Epithelial cell of proximal tubule (primary cell): ENCODE measurements at regions not wholly inside any gene's neighbourhood (a gene's known extent, or its start where the extent isn't known, plus 50 kb on each side); places are given as distances from the start of the nearest gene placed in this dataset.

Source experiments
- DNase-seq: peaks from one replicate; pipeline ENCODE4 v3.0.0-alpha.2; 2011; ENCODE audit warnings: low read depth
- H3K4me3 ChIP-seq: 2 replicates; pipeline ENCODE4 v1.5.1; 2011; ENCODE audit warnings: low read depth, mild to moderate bottlenecking, low read length
- TF ChIP-seq, protein P1 (sequence below): conservative IDR thresholded peaks from 2 replicates; pipeline ENCODE4 v1.5.1; 2012; ENCODE audit warnings: low read depth, mild to moderate bottlenecking, low read length

DNA sequence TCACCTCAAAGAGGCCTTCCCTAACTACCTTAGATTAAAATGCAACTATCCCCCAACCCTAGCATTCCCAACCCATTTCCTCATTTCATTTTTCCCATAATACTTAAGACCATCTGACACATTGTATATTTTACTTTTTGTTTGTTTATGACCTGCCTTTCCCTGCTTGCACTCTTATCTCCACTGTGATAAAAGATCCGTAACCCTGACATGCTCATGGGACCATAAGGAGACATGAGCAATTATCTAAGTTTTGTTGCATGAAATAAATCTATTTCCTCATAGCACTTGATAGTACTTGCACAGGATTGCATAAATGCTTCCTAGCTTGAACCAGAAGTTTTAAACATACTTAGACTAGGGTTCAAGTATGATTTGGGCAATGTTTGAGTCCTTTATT is 323.7 kb downstream of the NPR3 start:
- H3K4me3 ChIP-seq: no peak overlapping the region
- DNase-seq: no peak
- TF ChIP-seq, protein P1, sequence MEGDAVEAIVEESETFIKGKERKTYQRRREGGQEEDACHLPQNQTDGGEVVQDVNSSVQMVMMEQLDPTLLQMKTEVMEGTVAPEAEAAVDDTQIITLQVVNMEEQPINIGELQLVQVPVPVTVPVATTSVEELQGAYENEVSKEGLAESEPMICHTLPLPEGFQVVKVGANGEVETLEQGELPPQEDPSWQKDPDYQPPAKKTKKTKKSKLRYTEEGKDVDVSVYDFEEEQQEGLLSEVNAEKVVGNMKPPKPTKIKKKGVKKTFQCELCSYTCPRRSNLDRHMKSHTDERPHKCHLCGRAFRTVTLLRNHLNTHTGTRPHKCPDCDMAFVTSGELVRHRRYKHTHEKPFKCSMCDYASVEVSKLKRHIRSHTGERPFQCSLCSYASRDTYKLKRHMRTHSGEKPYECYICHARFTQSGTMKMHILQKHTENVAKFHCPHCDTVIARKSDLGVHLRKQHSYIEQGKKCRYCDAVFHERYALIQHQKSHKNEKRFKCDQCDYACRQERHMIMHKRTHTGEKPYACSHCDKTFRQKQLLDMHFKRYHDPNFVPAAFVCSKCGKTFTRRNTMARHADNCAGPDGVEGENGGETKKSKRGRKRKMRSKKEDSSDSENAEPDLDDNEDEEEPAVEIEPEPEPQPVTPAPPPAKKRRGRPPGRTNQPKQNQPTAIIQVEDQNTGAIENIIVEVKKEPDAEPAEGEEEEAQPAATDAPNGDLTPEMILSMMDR: no peak

DNA sequence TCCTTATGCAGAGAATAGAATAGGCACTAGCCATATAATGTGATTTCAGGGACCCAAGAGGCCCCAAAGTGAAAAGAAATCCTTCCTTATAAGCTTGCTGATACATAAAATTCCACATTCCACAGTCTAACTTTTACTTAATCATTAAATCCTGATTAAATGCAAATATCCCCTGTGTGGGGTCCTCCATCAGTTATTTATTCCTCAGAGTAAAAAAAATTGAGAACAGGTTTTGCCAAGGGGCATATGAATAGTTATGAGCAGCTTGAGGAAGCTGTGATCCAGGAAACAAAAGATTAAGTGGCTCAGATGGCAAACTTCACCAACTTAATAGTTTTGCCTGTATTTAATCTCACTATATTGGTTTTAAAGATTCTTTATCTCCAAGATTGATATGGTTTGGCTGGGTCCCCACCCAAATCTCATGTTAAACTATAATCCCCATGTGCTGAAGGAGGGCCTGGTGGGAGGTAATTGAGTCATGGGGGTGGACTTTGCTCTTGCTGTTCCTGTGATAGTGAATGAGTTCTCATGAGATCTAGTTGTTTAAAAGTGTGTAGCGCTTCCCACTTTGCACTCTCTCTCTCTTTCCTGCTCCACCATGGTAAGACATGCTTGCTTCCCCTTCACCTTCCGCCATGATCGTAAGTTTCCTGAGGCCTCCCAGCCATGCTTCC is 324.9 kb downstream of the NPR3 start:
- TF ChIP-seq, protein P1: no peak
- no peak for DNase-seq

DNA sequence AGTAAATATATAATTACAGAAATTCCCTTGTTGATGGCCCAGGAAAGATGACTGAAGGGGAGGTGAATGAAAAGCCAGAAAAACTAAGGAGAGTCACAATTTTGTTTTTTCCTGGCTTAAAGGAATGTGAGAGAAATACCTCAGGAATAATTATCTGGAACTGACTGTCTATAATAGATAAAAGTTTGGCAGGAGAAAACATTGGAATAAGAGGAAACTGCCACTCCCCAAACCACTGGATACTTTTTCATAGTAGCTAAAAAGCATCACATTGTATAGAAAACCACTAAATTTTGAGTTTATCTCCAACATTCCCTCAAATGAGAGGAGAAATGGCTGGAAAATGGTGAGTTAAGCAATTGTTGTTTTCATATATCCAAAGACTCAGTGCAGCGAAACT is 326.0 kb downstream of the NPR3 start:
- no peak overlapping the region for H3K4me3 ChIP-seq
- no peak for DNase-seq
- TF ChIP-seq, protein P1: no peak

More for the DNA sequence above, 324.9 kb downstream of the NPR3 start:
- no peak overlapping the region for H3K4me3 ChIP-seq

DNA sequence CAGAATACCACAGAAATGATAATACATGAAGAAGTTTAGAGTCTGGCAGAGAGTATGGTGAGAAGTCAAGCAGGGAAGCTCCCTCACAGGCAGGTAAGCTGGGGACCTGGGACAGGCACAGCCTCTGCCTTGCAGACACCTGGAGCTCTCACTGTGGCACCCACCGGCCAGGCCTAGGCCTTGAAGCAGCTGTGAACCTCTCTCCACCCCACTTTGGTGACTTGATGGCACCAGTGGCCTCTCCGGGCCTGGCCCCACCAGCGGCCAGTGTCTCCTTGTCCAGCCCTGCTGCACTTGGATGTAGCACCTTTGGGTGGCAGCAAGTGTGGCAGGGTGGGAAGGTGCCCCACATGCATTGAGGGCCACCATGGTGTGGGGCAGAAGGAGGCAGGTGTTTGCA is 330.5 kb downstream of the NPR3 start:
- TF ChIP-seq, protein P1: no peak
- no peak overlapping the region for H3K4me3 ChIP-seq
- DNase-seq: no peak

DNA sequence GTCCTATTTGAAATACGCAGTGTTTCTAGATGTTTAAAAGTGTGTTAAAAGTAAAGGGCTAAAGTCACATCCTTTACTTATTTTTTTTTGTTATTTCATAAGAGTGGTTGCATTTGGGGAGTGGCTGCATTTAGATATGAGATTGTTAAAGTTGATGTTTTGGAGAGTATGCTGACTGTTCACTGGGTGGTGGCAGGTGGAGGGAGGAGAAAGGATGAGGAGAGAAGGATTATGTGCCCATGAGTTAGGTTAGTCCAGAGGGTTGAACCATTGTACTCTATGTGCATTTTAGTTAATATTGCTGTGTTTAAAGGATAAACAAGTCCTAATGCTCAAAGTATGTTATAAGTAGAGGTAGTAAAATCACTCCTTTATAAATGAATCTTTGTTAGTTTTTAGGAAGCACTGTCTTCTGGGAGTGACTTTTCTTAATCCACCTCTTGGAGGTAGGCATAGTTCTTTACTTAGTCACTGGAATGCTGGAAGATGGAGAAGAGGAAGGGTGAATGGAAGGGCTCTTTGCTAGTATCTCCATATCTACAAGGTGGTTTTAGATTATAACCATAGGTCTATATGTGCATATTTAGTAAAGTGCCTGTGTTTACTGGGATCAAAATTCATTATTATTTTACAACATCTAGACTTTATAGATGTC is 332.3 kb downstream of the NPR3 start:
- TF ChIP-seq, protein P1: no peak
- H3K4me3 ChIP-seq: no peak overlapping the region
- DNase-seq: no peak

DNA sequence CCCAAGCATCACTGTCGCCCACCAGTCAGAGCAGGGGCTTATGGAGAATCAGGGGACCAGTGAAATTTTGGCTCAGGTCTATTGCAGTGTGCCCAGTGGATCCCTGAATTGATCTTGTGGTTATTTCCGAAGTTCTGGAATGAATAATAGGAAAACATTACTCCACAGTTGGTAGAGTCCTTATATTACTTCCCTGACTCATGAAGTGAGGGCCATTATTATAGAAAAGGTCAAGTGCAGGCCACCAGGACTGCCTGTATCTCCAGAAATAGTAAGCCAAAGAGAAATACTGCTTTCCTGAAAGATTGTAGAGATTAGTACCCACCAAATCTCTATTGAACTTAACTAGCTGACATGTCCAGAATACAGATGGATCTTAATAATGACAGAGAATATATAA is 335.0 kb downstream of the NPR3 start:
- DNase-seq: no peak
- TF ChIP-seq, protein P1: no peak
- no peak overlapping the region for H3K4me3 ChIP-seq

DNA sequence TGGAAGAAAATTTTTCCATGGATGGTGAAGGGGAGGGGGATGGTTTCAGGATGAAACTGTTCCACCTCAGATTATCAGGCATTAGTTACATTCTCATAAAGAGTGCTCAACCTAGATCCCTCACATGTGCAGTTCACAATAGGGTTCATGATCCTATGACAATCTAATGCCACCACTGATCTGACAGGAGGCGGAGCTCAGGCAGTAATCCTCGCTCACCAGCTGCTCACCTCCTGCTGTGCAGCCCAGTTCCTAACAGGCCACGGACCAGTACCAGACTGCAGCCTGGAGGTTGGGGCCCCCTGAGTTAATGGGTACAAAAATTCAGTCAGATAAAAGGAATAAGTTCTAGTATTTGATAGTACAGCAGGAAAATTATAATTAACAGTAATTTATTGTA is 337.2 kb downstream of the NPR3 start:
- TF ChIP-seq, protein P1: no peak
- no peak overlapping the region for H3K4me3 ChIP-seq
- no peak for DNase-seq
